T-cell (primary cell): ENCODE measurements at regions not wholly inside any gene's neighbourhood (a gene's known extent, or its start where the extent isn't known, plus 50 kb on each side); places are given as distances from the start of the nearest gene placed in this dataset.
"Not testable (repeated sequence)": the region's sequence is repeated elsewhere in the genome, so short reads cannot be mapped to it uniquely, and the experiment has no call there.

Experiments
- ATAC-seq, 4 experiments: fragments of 200-7000 bp in 3 of 4; fragments of 150-1000 bp in 1 of 4; cut with Tn5 transposase; replicated peaks in 1 of 4; 1 replicate in 3 of 4; 2 replicates in 1 of 4; pipeline ENCODE4 v1.10.0; 2021; ENCODE audit warnings: moderate library complexity in 3 of 4, mild to moderate bottlenecking in 2 of 4, moderate number of reproducible peaks in 1 of 4
- CTCF ChIA-PET, 2 donors: fragments of 300-600 bp; sonication (Branson Sonifier 250); formaldehyde crosslinking; loops; one replicate each; lab custom pipeline; 2022; ENCODE audit warnings: antibody characterized with exemption in 2 of 2; lab: Charles Lee
- POLR2A ChIA-PET, 2 donors: fragments of 300-600 bp; sonication (Branson Sonifier 250); formaldehyde crosslinking; loops; one replicate each; lab custom pipeline; 2022; ENCODE audit warnings: antibody characterized with exemption in 2 of 2; lab: Charles Lee
- DNase-seq, 35 experiments: peaks; one replicate each; pipeline versions ENCODE4 v3.0.0 to v3.0.0-alpha.2; 2013 to 2023
- H3K27ac ChIP-seq: one replicate; pipeline ENCODE4 v1.5.1; 2013; ENCODE audit warnings: low read length
- H3K27me3 ChIP-seq, 2 experiments: replicated peaks in 1 of 2; 1 replicate in 1 of 2; 2 replicates in 1 of 2; pipeline versions ENCODE4 v1.6.1 to v1.7.0; 2013; ENCODE audit warnings: low read length in 1 of 2, mixed read lengths in 1 of 2; ENCODE audit not compliant: control insufficient read depth in 2 of 2, insufficient read depth in 2 of 2; ENCODE audit errors: extremely low read depth in 1 of 2
- H3K36me3 ChIP-seq, 2 donors: 1 replicate in 1 of 2; 2 replicates in 1 of 2; pipeline versions ENCODE4 v1.6.1 to v1.7.0; 2013; ENCODE audit warnings: low read length in 1 of 2; ENCODE audit not compliant: control insufficient read depth in 2 of 2, insufficient read depth in 1 of 2; ENCODE audit errors: extremely low read depth in 1 of 2
- H3K4me1 ChIP-seq, 2 experiments: 1 replicate in 1 of 2; 2 replicates in 1 of 2; pipeline versions ENCODE4 v1.6.1 to v1.7.0; 2013; ENCODE audit warnings: low read length in 2 of 2, mixed read lengths in 1 of 2; ENCODE audit not compliant: insufficient read depth in 2 of 2, control insufficient read depth in 1 of 2; ENCODE audit errors: extremely low read depth in 1 of 2
- H3K4me3 ChIP-seq, 2 donors: 1 replicate in 1 of 2; 2 replicates in 1 of 2; pipeline versions ENCODE4 v1.5.1 to v1.7.0; 2013; ENCODE audit warnings: mild to moderate bottlenecking in 2 of 2, low read length in 1 of 2, moderate library complexity in 1 of 2; ENCODE audit not compliant: control insufficient read depth in 1 of 2; ENCODE audit errors: extremely low read depth in 1 of 2
- H3K9me3 ChIP-seq: 2 replicates; pipeline ENCODE4 v1.7.0; 2013
- H3K27ac Mint-ChIP-seq, 2 donors: one replicate each; pipeline ENCODE4 v1.8.0; 2020 to 2021; ENCODE audit warnings: mild to moderate bottlenecking in 2 of 2, mixed read lengths in 2 of 2
- H3K27me3 Mint-ChIP-seq, 2 donors: one replicate each; pipeline ENCODE4 v1.8.0; 2021 to 2022; ENCODE audit warnings: mixed read lengths in 2 of 2
- H3K36me3 Mint-ChIP-seq: one replicate; pipeline ENCODE4 v1.8.0; 2021; ENCODE audit warnings: mixed read lengths
- H3K4me1 Mint-ChIP-seq, 3 donors: one replicate each; pipeline ENCODE4 v1.8.0; 2020 to 2022; ENCODE audit warnings: mixed read lengths in 3 of 3, mild to moderate bottlenecking in 1 of 3
- H3K4me3 Mint-ChIP-seq, 3 donors: one replicate each; pipeline ENCODE4 v1.8.0; 2020 to 2022; ENCODE audit warnings: mild to moderate bottlenecking in 3 of 3, mixed read lengths in 3 of 3, moderate library complexity in 3 of 3
- H3K9me3 Mint-ChIP-seq, 3 donors: one replicate each; pipeline ENCODE4 v1.8.0; 2020 to 2022; ENCODE audit warnings: mixed read lengths in 3 of 3
- WGBS: methylation state at CpG from one replicate; pipeline ENCODE4 v1.1.5; 2013; ENCODE audit warnings: missing lambda C conversion rate; ENCODE audit not compliant: insufficient coverage; 5-methylcytosine and 5-hydroxymethylcytosine counted together

DNA sequence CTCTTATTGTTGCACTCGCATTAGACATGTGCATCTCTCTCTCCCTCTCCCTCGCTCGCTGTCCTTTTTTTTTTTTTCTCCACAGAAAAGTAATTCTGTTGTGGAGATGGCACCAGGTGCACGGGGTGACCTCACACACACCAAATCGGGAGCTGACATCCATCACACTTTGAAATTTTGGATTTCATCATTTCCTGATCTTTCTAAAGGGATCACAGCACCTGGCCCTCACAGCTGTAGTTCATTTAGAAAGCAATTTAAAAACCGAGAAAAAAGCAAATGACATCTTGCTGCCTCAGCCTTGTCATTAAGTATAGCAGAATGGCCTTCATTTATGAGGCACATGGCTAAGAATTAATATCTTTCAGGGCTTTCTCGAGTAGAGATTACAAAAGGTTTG, 717.2 kb downstream of the RNF144A start:
- WGBS: 40% methylated on average over 2 of the region's 7 CpGs
- no peak overlapping the region for H3K27ac Mint-ChIP-seq
- ATAC-seq: no peak

DNA sequence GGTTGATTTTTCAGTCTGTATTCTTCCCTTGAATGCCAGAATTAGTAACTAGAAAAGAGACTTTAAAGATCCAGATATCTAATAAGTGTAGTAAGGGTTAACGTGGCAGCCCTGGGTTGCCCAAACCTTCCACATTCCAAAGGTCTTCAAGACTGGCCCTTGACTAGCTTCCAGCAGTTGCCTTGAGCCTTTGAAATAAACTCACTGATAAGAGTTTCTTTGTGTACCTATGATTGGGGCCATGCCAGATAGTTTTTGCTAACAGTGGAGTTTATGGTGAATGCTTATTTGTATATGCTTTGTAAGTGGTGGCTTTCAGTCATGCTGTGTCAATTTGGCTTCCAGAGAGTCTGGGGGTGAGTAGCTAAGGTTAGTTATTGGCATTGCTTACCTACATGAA, 722.3 kb downstream of the RNF144A start:
- no peak overlapping the region for H3K27ac Mint-ChIP-seq
- H3K27me3 Mint-ChIP-seq: no peaks in the 10 kb centered on the region
- H3K4me3 Mint-ChIP-seq: no peak overlapping the region
- H3K4me1 ChIP-seq: no peaks in the 10 kb centered on the region
- no CpG with 5 or more reads among the region's 1 CpG for WGBS
- POLR2A ChIA-PET: no interaction called here
- peaks cover 0 to 6% (median 4%) of the 10 kb centered on the region in 3 donors for H3K4me1 Mint-ChIP-seq
- H3K36me3 Mint-ChIP-seq: peaks cover 8% of the 10 kb centered on the region
- H3K9me3 Mint-ChIP-seq: peaks cover 6 to 20% (median 7%) of the 10 kb centered on the region in 3 donors
- DNase-seq: no peak
- H3K27ac ChIP-seq: no peak overlapping the region
- no peaks in the 10 kb centered on the region for H3K36me3 ChIP-seq
- CTCF ChIA-PET: interaction anchor here in 1 of 2 donors (1.2 kb wide), 1 partner anchor 33 kb away, joined by 3 read pairs; no protein-coding TSS in a partner anchor
- no peaks in the 10 kb centered on the region for H3K27me3 ChIP-seq
- no peak overlapping the region for H3K4me3 ChIP-seq
- no peak for ATAC-seq
- H3K9me3 ChIP-seq: no peaks in the 10 kb centered on the region

More for the DNA sequence above, 717.2 kb downstream of the RNF144A start:
- Histone ChIP-seq H3K36me3 (no peaks in the 10 kb centered on the region), H3K4me1 (no peaks in the 10 kb centered on the region), H3K9me3 (no peaks in the 10 kb centered on the region), H3K4me3 (no peak overlapping the region), H3K27me3 (no peaks in the 10 kb centered on the region), H3K27ac (no peak overlapping the region)
- no peak for DNase-seq
- Mint-ChIP-seq H3K9me3 (no peaks in the 10 kb centered on the region), H3K27me3 (no peaks in the 10 kb centered on the region), H3K4me3 (no peak overlapping the region), H3K4me1 (no peaks in the 10 kb centered on the region), H3K36me3 (no peaks in the 10 kb centered on the region)
- ChIA-PET CTCF (no interaction called here), POLR2A (no interaction called here)

DNA sequence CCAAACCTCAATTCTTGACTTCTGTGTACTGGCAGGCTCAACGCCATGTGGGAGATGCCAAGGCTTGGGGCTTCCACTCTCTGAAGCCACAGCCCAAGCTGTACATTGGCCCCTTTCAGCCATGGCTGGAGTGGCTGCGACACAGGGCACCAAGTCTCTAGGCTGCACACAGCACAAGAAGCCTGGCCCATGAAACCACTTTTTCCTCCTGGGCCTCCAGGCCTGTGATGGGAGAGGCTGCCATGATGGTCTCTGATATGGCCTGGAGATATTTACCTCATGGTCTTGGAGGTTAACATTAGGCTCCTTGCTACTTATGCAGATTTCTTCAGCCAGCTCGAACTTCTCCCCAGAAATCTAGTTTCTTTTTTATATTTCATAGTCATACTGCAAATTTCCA, 724.1 kb downstream of the RNF144A start:
- H3K36me3 Mint-ChIP-seq, H3K36me3 ChIP-seq, H3K4me1 Mint-ChIP-seq, H3K4me1 ChIP-seq, H3K27ac ChIP-seq, H3K27me3 ChIP-seq, CTCF ChIA-PET, ATAC-seq, H3K4me3 Mint-ChIP-seq, H3K27ac Mint-ChIP-seq, POLR2A ChIA-PET, H3K27me3 Mint-ChIP-seq, H3K9me3 ChIP-seq, H3K4me3 ChIP-seq, DNase-seq: not testable (repeated sequence)
- H3K9me3 Mint-ChIP-seq: peaks cover 6 to 20% (median 7%) of the 10 kb centered on the region in 3 donors
- 86% methylated on average over 2 of the region's 3 CpGs for WGBS

- no peak overlapping the region for H3K27ac Mint-ChIP-seq
- H3K4me1 ChIP-seq: peaks cover 5 to 9% of the 10 kb centered on the region in 2 experiments
- no peaks in the 10 kb centered on the region for H3K36me3 ChIP-seq
- no peak overlapping the region for H3K4me3 Mint-ChIP-seq
- H3K4me1 Mint-ChIP-seq: peaks cover 32 to 38% (median 35%) of the 10 kb centered on the region in 3 donors
- ChIA-PET CTCF (no interaction called here), POLR2A (interaction anchor here (0.6 kb wide), 2 partner anchors 80 to 209 kb away, joined by 3 read pairs; no protein-coding TSS in a partner anchor)
- no peak for ATAC-seq
- H3K9me3 ChIP-seq: peaks cover 2% of the 10 kb centered on the region
- no peak overlapping the region for H3K4me3 ChIP-seq
- no peaks in the 10 kb centered on the region for H3K27me3 Mint-ChIP-seq
- H3K36me3 Mint-ChIP-seq: peaks cover 8% of the 10 kb centered on the region
- WGBS: no CpG with 5 or more reads among the region's 3 CpGs
- H3K27ac ChIP-seq: no peak overlapping the region
- H3K27me3 ChIP-seq: no peaks in the 10 kb centered on the region
- DNase-seq: no peak
- H3K9me3 Mint-ChIP-seq: peaks cover 6 to 19% (median 7%) of the 10 kb centered on the region in 3 donors
Observed at GRCh38 chr2:7646024-7646423, 728.8 kb downstream of the RNF144A start.

- Mint-ChIP-seq H3K9me3 (peaks cover 3 to 18% (median 5%) of the 10 kb centered on the region in 3 donors), H3K27me3 (no peaks in the 10 kb centered on the region), H3K27ac (no peak overlapping the region), H3K4me3 (peak overlapping the region in 1 of 3 donors; percentile 12), H3K4me1 (peaks cover 36 to 41% (median 39%) of the 10 kb centered on the region in 3 donors), H3K36me3 (peaks cover 8% of the 10 kb centered on the region)
- Histone ChIP-seq H3K36me3 (no peaks in the 10 kb centered on the region), H3K27me3 (no peaks in the 10 kb centered on the region), H3K27ac (no peak overlapping the region), H3K4me3 (no peak overlapping the region), H3K4me1 (peaks cover 5 to 9% of the 10 kb centered on the region in 2 experiments), H3K9me3 (peaks cover 2% of the 10 kb centered on the region)
- ATAC-seq: no peak
- ChIA-PET POLR2A (interaction anchor here in 1 of 2 donors (0.6 kb wide), 1 partner anchor 210 kb away, joined by 3 read pairs; no protein-coding TSS in a partner anchor), CTCF (interaction anchor here (0.7 to 0.9 kb wide), 4 partner anchors 25 to 83 kb away, joined by 3 to 7 read pairs (median 4); no protein-coding TSS in a partner anchor)
- 100% methylated on average over 4 of the region's 6 CpGs for WGBS
- no peak for DNase-seq
Observed at GRCh38 chr2:7646661-7647060, 729.4 kb downstream of the RNF144A start.

GRCh38 chr2:7648221-7648795, 731.1 kb downstream of the RNF144A start:
- Histone ChIP-seq H3K36me3 (no peaks in the 10 kb centered on the region), H3K27me3 (no peaks in the 10 kb centered on the region), H3K9me3 (peaks cover 2% of the 10 kb centered on the region), H3K4me3 (no peak overlapping the region), H3K27ac (no peak overlapping the region), H3K4me1 (peaks cover 5 to 9% of the 10 kb centered on the region in 2 experiments)
- DNase-seq (no peak), ATAC-seq (no peak)
- Mint-ChIP-seq H3K27ac (peak overlapping the region in 1 of 2 donors; percentile 65), H3K9me3 (peaks cover 0 to 12% (median 2%) of the 10 kb centered on the region in 3 donors), H3K36me3 (peaks cover 7% of the 10 kb centered on the region), H3K4me1 (peaks cover 36 to 39% (median 38%) of the 10 kb centered on the region in 3 donors), H3K27me3 (no peaks in the 10 kb centered on the region), H3K4me3 (no peak overlapping the region)
- ChIA-PET CTCF (no interaction called here), POLR2A (no interaction called here)
- WGBS: 100% methylated on average over 3 of the region's 7 CpGs
